ENCODE measurements at regions not wholly inside any gene's neighbourhood (a gene's known extent, or its start where the extent isn't known, plus 50 kb on each side); places are given as distances from the start of the nearest gene placed in this dataset.

DNA sequence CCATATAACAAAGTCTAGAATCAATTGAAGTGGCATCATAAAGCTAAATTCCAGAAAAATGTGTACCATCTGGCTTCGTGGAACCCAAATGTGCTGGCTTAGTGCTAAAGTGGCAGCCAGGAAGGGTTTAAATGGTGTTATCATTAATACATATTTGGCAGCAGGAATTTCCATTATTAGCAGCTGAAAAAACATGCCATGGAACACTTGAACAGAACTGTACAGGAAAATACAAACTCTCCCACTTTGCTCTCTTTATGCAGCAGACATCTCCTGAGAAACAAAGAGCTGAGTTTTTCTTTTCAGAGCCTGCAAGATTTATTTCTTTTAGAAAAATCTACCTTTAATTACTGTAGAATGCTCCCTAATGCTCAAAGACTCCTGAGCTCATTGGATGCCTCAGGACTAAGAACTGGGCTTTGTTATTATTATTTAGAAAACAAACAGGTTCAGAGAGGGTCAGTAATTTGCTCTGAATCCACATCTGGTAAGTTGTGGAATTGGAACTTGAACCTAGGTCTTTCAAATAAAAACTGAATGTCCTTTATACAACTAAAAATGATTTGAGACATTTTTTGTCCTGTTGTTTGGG lies 179.0 kb downstream of the LACC1 start:
- no peak for DNase-seq

DNA sequence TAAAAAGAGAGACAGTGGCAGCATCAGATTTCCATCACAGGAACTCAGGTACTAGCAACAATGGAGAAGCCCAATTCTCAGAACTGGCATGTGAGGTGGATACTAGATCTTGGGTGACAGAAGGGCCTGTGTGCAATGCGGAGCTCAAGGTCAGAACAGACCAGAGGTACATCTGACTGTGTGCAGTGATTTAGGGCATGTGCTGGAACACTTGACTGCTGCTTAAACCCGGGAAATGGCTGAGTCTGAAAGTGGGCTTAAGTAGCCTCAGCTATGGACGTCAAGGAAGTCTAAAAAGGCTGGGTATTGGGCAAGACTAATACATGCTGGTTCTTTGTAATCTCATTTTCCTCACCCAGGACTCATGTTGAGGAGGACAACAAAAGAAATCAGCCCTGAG lies 182.2 kb downstream of the LACC1 start:
- no peak for DNase-seq

DNA sequence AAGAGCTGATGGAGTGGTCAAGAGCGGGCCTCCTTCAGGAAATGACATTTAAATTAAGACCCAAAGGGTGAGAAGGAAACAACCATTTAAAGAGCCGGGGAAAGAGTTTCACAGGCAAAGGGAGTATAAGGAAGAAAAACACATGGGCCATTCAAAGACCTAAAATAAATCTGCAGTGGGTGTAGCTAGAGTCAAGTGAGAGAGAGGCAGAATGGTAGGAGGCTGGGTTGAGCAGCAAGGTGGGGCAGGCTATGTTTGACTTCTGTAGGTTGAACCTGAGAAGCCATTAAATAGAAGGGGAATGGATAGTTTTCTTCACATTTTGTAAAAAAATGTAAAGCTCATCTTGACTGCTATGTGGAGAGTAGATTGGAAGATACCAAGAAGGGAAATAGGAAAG lies 183.8 kb downstream of the LACC1 start:
- DNase-seq = no peak

DNA sequence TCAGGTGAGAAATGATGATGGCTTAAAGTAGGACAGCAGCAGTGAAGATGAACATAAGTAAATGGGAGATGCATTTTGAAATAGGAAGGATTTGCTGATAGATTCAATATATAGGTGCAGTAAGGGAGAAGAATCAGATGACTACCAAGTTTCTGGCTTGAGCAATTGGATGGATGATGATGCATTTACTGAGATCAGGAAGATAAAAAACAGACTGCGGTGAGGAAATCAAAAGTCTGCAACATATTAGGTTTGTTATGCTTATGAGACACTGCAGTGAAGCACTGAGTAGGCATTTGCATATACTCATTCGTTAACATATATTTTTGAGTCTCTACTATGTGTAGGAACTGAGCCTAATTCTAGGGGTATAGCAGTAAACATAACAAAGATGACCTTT lies 184.2 kb downstream of the LACC1 start:
- DNase-seq = no peak

DNA sequence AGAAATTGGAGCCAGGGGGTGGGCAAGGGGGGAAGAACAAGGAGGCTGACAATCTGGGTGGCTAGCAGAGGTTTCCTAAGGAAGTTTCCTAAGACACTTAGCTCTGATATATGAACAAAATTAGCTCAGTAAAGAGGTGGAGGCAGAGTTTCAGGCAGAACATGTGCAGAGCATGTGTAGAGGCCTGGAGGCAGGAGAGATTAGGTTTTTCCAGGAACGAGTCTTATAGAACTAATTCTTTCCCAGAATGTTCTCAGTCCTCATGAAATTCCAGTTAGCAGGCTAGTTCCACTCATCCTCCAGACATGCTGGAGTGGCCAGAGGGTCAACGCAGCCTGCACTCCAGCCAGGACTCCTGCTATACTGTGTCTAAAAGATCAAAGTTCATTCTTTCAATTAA lies 184.7 kb downstream of the LACC1 start:
- no peak for DNase-seq

DNA sequence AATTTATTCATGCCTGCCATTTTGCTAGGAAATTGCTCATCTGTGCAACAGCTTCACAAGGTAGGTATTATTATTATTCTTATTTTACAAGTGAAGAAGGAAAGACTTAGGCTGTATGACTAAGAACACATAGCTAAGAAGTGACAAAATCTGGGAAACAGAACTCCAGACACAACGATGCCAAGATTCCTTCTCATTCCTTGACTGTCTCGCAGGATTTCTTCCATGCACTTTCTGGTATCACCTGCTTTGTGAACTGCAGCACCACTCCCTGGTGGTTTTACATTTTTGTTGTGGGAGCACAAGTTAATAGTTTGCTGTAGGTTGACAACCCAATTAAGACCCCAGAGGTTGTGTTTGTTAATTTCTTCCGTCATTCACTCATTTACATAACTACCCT lies 188.5 kb downstream of the LACC1 start:
- DNase-seq = no peak

DNA sequence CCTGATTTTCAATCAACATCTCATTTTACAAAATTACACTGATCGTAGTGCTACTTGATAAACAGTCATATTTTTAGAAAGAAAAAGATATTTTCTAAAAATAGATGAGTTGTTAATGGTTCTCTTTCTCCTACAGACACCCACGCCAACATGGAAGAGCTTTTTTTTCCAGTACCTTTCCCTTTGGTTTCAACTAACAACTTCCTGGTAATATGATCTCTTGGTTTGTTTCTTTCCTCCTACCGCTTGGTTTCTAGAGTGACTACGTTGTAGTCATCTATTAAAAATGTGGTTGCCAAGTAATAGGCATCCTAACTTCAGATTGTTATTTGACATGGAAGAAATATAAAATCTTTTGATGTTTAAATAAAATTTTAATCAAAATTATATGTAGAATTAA lies 189.0 kb downstream of the LACC1 start:
- no peak for DNase-seq

DNA sequence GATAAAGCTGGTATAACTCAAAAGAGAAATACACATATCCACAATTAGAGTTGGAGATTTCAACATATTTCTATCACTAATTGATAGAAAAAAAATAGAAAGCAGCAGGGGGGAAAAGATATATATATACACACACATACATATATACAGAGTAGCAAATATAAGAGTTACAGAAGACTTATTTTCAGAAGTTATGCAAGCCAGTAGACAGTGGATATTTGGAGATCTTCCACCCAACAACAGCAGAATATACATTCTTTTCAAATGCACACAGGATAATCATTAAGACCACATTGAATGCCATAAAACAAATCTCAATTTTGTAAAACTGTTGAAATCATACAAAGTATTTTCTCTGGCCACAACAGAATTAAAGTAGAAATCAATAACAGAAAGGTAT lies 192.8 kb downstream of the LACC1 start:
- DNase-seq = no peak

DNA sequence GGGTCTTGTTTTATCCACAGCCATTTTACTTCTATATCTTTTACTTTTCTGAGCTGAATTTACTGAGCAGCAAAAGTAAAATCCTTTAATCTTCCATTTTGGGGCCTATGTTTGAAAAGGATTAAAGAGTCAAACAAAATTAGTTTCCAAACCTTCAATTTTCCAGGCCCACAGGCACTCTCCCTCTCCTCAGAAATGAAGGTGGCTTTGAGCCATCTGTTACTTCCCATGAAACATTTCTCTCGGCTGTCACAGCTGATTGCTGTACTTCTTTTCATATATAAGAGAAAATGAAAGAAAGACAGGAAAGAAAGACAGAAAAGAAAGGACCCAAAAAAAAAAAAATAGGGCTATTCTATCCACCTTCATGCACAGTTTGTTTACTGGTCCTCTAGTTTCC lies 194.9 kb downstream of the LACC1 start:
- DNase-seq = no peak

DNA sequence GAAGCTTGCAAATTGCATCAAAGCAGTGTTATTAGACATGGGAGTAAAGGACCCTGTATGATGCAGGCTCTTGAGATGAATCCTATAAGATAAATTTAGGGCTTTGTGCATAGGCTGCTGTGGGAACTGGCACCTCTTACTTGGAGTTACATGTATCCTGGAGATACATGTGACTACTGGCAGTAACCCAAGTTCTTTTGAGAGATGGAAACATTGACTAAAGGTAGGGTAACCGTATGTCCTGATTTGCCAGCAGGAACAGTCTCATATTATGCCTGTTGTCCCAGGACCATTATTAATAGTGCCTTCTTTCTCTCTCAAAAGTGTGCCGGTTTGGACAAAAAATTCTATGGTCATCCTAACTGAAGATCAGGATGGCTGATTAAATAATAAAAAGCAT lies 195.4 kb downstream of the LACC1 start:
- DNase-seq = no peak

DNA sequence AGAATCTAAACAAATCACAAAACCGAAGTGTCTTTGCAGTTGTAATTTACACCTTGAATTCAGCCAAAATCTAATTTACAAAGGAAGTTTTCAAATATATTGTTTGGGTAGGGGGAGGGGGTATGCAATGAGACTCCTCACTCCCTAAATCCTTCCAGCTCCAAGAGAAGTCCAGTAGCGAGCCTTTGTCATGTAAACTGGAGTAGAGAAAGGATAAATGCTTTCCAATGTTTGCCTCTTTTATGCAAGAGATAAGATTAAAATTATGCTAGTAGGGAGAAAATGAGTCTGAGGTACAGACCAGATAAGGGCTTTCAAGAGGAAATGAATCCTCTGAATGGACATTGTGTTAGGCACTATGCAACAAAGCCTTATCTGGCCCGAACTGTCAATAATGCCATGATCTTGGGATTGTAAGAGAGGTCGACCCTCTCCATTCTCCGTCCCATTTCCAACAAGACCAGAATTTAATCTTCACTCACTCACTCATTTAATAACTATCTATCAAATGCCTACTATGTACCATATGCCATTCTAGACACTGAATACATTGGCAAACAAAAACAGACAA lies 199.2 kb downstream of the LACC1 start:
- no peak for DNase-seq

DNA sequence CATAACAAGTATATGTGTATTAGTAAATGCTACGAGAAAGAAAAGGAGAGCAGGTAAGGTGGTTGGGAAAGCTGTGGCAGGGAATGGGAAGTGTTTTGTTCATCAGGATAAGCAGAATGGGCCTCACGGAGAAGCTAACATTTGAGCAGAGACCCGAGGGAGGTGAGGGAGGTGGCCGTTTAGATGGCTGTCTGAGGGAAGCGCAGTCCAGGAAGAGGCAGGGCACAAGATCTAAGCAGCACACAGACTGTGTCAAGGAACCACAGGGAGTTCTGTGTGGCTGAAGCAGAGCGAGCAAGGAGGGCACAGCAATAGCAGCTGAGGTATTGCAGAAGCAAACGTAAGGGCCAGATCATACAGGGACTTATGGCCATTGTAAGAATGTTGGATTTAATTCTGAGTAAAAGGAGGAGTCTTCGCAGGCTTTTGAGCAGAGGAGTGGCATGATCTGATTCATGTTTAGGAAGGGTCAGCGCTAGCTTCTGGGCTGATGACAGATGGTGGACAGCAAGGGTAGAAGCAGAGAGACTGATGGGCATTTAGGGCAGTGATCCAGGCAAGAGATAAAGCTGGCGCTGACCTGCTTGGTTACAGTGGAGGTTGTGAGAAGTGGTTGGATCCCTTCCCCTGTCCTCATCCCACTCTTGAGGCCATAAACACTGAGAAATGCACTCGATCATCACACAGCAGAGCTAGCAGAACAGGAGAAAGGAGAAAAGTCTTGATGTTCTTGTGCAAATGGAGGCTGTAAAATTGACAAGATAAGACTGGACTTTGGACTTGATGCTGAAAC lies 199.9 kb downstream of the LACC1 start:
- no peak for DNase-seq

DNA sequence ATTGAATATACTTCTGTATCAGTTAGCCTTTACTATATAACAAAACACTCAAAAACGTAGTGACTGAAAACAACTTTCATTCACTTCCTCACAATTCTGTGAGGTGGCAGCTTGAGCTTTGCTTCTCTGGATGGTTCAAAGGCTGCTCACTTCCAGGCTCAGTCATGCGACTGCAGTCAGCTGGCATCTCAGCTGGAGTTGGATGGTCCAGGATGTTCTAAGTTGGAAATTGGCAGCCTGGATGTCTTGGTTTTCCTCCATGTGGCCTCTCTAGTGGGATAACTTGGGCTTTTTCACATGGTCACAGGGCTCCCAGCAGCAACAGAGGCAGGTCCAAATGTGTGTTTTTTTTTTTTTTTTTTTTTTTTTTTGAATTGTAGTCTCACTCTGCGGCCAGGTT lies 204.4 kb downstream of the LACC1 start:
- DNase-seq = no peak

DNA sequence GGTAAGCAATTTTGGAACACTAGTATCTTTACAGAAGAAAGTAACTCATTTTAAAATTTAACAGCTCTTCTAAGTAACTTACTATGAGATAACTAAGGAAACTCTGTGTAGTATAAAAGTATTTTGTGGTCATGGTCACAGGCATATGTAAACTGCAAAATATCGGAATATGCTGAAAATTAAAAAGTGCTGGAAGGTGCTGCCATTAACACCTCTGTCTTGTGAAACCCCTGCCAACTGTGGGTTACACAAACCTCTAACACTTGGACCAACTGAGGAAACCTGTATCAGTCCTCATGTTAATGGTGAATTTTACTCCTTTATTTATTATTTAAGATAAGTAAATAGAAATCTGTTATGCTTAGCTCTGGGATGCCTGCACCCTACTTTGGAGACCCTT lies 206.7 kb downstream of the LACC1 start:
- DNase-seq = no peak

DNA sequence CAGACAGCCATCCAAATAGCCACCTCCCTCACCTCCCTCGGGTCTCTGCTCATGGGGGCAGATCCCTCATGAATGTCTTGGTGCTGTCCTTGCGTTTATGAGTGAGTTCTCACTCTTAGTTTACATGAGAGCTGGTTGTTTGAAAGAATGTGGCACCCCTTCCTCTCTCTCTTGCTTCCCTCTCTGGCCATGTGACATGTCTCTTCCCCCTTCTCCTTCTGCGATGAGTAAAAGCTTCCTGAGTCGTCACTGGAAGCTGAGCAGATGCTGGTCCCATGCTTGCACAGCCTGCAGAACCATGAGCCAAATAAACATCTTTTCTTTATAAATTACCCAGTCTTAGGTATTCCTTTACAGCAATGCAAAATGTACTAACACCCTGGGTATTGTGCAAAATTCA lies 208.7 kb downstream of the LACC1 start:
- no peak for DNase-seq

DNA sequence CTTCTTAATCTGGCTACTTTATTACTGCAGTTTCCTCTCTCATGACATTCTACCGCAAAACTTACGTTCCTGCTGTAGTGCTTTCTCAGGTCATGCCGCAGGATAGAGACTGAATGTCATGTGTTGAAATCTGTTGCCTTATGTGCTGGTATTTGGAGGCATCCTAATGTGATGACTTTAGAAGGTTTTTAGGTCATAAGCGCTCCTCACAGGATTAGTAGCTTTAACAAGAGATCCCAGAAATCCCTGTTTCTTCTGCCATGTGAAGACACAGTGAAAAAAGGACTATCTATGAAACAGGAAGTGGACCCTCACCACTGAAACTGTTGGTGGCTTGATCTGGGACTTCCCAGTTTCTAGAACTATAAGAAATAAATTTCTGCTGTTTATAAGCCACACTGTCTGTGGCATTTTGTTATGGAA lies 209.3 kb downstream of the LACC1 start:
- DNase-seq = peak; percentile 91

DNA sequence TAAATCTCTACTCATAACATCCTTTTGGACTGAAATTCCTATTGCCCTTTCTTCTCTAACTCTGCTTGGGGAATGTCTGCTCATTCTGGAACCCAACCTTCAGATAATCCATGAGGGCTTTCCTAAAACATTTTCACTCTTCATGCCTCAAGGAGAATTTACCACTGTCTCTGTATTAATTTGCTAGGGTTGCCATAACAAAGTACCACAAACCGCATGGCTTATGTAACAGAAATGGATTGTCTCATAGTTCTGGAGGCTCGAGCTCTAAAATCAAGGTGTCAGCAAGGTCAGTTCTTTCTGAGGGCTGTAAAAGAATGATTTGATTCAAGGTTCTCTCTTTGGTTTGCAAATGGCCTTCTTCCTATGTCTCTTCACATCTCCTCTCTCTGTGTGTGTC lies 209.7 kb downstream of the LACC1 start:
- peak; percentile 87 for DNase-seq

DNA sequence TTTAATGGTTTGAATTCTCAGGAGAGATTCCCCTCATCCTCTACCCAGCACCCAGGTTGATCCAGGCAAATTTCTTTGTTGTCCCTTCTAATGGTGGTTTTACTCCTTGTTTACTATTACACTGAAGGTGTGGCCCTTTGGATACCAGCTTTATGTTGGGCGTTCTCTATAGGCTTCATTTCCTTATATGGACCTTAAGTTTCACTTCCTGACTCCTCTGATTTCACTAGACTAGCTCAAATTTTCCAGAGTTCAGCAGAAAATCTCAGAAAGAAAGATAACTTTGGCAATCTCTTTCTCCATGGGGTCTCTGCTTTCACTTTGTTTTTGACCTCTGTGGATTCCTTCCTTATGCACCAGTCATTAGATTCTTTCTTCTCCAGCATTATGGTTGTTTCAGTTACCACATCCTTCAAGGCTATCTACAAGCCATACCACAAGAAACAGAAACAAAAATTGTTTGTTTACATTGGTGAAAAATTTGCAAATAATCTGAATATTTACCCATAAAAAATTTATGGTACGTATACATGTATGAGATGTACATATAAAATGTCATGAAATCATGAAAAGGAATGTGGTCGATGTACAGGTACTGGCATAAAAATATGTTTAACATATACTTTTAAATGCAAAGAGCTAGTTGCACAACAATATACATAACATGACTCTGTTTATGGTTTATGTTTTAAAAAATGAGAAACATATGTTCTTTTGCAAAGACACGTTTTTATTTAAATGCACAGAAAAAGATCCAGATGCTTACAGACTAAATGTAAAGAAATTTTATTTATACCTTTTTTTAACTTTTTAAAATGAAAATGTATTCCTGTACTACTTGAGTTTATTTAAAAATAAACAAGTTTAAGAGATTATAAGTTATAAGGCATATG lies 212.6 kb downstream of the LACC1 start:
- DNase-seq = peak; percentile 48

DNA sequence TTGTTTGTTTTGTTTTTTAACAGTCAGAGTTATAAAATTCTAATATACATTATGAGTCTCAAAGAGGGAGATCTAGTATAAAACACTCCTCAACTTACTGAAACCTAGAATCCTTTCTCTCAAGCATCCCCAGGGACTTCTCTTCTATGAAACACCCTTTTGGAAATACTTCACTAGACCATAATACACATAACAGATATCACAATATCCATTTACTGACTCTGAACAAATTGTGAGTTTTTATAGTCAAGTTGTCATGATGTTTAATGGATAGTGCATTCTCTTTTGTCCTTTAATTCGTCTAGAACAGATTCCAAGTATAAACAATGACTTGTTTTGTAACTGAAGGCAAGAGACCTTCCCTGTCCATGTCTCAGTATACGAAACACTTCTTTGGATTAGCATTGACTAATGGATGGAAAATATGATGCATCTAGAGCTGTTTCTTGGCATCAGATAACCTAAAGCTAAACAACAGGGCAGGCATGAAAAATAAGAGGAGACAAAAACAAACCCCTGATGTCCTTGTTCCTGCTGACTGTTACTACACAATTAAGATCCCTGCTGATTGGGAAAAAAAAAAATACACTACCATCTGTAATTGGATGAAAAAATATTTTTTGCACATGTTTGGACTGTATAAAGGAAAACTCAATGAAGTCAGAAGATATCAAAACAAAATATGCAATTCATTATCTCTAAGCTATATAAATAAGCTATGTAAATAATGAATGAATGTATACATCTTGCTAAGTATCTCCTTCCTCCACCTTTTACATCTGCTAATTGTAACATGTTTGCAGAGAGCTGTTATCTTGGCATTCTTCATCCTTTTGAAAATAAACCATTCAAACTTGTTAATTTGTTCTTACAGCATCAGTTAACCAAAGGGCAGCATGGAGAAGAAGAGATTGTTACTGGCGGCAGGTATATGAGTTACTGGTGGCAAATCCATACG lies 214.2 kb downstream of the LACC1 start:
- DNase-seq = no peak

DNA sequence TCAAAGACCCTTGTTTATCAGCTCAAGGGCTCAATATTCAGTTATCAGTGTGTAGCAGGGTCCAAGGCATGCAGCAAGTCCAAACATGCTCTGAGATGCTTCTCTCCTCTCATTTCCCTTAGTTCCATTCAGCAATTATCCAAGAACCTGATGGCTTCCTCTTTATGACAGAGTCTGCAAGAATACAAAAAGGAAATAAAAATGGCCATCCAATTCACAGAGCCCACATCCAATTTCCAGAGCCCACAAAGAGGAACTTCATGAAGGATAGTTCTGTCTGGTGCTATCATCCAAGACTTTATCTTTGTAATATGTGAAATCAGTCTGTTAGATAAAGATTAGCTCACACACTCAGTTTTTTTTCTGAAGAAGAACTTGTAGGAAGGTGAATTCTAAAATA lies 217.2 kb downstream of the LACC1 start:
- DNase-seq = peak; percentile 71

DNA sequence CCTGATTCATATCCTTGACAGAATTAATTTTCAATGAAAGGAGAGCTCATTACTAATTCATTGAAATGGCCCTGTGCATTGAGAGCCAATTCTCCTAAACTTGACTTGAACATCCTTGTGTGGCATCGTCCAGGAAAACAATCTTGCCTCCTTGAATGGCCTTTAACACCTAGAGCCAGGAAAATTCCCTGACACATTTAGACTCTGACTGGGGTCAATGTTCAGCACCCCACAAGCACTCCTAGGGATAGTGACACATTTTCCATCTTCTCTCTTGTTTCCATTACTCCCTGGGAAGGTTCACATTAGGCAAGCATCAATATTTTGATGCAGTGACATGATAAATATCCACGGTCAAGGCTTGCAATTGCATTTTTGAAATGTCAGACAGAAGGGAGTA lies 218.9 kb downstream of the LACC1 start:
- DNase-seq = no peak

DNA sequence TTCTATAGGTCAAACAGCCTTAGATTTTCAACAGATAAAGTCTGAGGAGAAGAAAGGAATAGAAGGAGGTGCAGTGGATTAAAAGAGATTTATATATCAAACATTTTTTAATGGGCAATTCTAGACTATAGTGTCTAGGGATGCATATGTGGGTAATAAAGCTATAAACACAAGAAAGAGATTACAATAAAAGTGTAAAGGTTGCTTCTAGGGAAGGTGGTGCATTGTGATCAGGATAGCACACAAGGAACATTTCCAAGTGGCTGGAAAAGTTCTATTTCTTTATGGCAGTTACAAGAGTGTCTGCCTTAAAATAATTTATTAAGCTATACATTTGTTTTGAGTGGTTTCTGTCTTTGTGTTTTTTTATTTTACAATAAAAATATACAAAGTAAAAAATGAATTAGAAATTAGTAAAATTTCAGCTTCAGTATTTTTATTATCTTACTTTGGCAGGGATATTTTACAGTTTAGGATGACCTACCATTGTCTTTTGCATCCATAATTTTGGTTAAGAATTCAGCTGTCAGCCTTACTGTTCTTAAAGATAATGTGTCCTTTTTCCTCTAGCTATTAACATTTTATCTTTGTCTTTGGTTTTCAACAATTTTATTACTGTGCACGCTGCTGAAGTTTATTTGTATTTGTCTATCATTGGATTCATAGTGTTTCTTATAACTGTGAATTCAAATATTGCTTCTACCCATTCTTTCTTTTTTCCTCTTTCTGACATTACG lies 221.8 kb downstream of the LACC1 start:
- DNase-seq = no peak
